ENCODE measurements at regions not wholly inside any gene's neighbourhood (a gene's known extent, or its start where the extent isn't known, plus 50 kb on each side); places are given as distances from the start of the nearest gene placed in this dataset.

GRCh38 chr3:88574146-88574545 is 424.4 kb downstream of the C3orf38 start:
- H3K4me1 Mint-ChIP-seq, result no peaks in the 10 kb centered on the region
- H3K36me3 Mint-ChIP-seq (ENCODE audit: low read depth), result peaks cover 7% of the 10 kb centered on the region
- H3K9me3 Mint-ChIP-seq, result peaks cover 17% of the 10 kb centered on the region
- no peak for TF ChIP-seq CTCF (IDR thresholded peaks at IDR 0.05; ENCODE audit: unreplicated experiment in 3 of 3)
- H3K4me3 Mint-ChIP-seq, result no peak overlapping the region
- H3K27me3 Mint-ChIP-seq (ENCODE audit: low read depth), result no peaks in the 10 kb centered on the region
- H3K27ac Mint-ChIP-seq, result no peak overlapping the region

DNA sequence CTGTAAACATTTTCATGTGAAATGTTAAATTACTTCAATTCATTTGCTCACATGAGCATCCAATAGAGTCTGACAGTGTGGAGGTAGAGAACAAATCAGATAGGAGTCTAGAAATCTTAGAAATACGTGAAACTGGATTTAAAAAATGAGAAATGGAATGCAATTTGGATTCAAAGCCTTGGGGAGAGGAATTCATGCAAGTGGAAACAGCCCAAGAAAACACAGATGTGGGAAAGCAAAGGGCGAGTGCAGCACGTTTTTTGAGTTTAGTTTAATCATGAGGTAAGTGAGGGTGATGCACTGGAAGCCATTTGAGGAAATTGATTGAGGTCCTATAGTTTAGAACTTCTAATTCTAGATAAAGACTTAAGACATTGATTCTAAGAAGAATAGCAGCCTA is 434.7 kb downstream of the C3orf38 start:
- no peak overlapping the region for H3K4me3 Mint-ChIP-seq

DNA sequence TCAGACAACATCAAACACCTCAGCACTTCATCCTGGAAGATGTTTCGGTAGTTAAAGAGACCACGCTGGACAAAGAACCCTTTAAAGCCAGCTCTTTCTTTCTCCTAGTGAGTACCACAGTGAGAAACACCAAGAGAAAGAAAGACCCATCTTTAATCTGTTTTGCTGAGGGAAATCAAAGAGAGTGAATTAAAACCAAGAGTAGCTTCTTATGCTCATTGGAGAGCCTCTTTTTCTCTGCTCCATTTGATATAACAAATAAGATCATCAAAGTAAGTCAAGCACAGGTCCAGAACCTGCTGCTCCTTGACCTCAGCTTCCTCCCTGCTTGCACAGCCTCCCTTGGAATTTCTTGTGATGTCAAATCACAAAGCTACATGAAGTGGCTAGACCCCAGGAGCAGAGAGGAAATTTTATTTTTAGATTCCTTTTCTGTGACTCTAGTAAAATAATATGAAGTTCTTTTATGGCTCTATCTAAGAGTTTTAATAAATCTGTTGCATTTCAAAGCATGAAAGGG is 436.4 kb downstream of the C3orf38 start:
- TF ChIP-seq CTCF (IDR thresholded peaks at IDR 0.05; ENCODE audit: unreplicated experiment in 3 of 3), result no peak
- no peak overlapping the region for H3K27ac Mint-ChIP-seq
- no peaks in the 10 kb centered on the region for H3K36me3 Mint-ChIP-seq (ENCODE audit: low read depth)
- H3K4me1 Mint-ChIP-seq, result peaks cover 4% of the 10 kb centered on the region
- no peaks in the 10 kb centered on the region for H3K27me3 Mint-ChIP-seq (ENCODE audit: low read depth)
- H3K9me3 Mint-ChIP-seq, result no peaks in the 10 kb centered on the region
- H3K4me3 Mint-ChIP-seq, result no peak overlapping the region

More for the DNA sequence above, 434.7 kb downstream of the C3orf38 start:
- TF ChIP-seq CTCF (IDR thresholded peaks at IDR 0.05; ENCODE audit: unreplicated experiment in 3 of 3), result no peak
- H3K9me3 Mint-ChIP-seq, result no peaks in the 10 kb centered on the region
- peaks cover 4% of the 10 kb centered on the region for H3K4me1 Mint-ChIP-seq
- no peaks in the 10 kb centered on the region for H3K27me3 Mint-ChIP-seq (ENCODE audit: low read depth)
- no peak overlapping the region for H3K27ac Mint-ChIP-seq
- no peaks in the 10 kb centered on the region for H3K36me3 Mint-ChIP-seq (ENCODE audit: low read depth)

DNA sequence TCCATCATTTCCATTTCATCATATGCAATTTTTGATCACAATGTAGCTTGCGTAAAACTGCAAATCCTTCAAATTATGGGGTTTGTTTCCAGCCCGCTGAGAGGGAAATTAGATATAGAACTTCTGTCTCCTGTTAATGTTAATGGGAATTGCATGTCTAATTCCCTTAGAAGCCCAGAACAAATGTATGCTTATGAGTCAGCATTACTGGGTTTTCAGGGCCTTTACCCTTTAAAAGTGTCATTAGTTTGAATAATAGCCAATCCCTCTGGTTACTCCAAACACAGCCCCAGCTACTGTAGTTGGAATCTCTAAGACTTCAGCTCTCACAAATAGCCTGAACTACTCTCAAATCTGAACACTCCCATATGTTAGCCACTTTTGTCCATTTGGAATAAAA is 439.4 kb downstream of the C3orf38 start:
- TF ChIP-seq CTCF (IDR thresholded peaks at IDR 0.05; ENCODE audit: unreplicated experiment in 3 of 3), result no peak
- Mint-ChIP-seq H3K9me3 (no peaks in the 10 kb centered on the region), H3K27me3 (ENCODE audit: low read depth) (no peaks in the 10 kb centered on the region), H3K27ac (peak overlapping the region in 1 of 3 experiments; percentile 25), H3K36me3 (ENCODE audit: low read depth) (no peaks in the 10 kb centered on the region), H3K4me1 (peaks cover 4% of the 10 kb centered on the region), H3K4me3 (no peak overlapping the region)

DNA sequence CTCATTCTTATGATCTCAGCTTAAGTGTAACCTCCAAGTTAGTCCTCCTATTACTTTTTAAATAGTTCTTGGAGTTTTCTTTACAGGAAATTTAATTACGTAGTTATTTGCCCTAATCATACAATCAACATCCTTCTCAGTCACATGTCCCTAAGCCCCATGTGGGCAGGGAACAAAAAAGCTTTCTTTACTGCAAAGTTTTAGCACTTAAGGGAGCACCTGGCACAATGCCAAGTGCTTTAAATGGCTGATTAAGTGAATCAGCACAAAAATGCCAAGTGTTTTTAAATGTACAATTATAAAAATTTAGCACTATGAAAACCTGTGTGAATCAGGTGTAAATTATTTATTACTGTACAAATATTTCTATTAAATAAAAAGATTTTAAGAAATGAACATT is 445.3 kb downstream of the C3orf38 start:
- Mint-ChIP-seq H3K4me3 (no peak overlapping the region), H3K9me3 (peaks cover 5% of the 10 kb centered on the region), H3K36me3 (ENCODE audit: low read depth) (no peaks in the 10 kb centered on the region), H3K4me1 (no peaks in the 10 kb centered on the region), H3K27ac (no peak overlapping the region), H3K27me3 (ENCODE audit: low read depth) (no peaks in the 10 kb centered on the region)
- no peak for TF ChIP-seq CTCF (IDR thresholded peaks at IDR 0.05; ENCODE audit: unreplicated experiment in 3 of 3)

- Mint-ChIP-seq H3K4me3 (no peak overlapping the region), H3K36me3 (ENCODE audit: low read depth) (no peaks in the 10 kb centered on the region), H3K27ac (no peak overlapping the region), H3K27me3 (ENCODE audit: low read depth) (no peaks in the 10 kb centered on the region), H3K9me3 (peaks cover 8% of the 10 kb centered on the region), H3K4me1 (no peaks in the 10 kb centered on the region)
- no peak for TF ChIP-seq CTCF (IDR thresholded peaks at IDR 0.05; ENCODE audit: unreplicated experiment in 3 of 3)
These were observed 446.7 kb downstream of the C3orf38 start for GRCh38 chr3:88596451-88596850.
